ENCODE measurements at regions not wholly inside any gene's neighbourhood (a gene's known extent, or its start where the extent isn't known, plus 50 kb on each side); places are given as distances from the start of the nearest gene placed in this dataset.

DNA sequence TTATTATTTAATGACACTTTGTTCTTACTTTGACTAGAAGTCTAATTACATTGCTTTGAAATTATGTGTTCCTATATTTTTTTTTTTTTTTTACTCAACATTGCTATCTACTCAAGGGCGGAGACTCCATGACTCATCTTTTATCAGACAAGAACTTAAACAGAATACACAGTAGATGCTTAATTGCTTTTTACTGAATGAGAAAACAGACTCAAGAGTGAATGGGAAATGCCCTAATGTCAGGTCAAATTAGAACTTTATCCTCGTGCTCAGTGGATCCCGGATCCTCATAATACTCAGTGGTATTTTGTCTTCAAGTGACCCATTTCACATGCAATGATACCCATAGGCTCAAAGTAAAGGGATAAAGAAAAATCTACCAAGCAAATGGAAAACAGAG is 954.5 kb upstream of the IGFBP7 start:
- no peak overlapping the region for H3K27ac Mint-ChIP-seq
- no peak for ATAC-seq
- peaks cover 4% of the 10 kb centered on the region for H3K9me3 Mint-ChIP-seq (ENCODE audit: low read depth)
- no peaks in the 10 kb centered on the region for H3K4me1 Mint-ChIP-seq
- DNase-seq, result no peak
- H3K36me3 Mint-ChIP-seq, result no peaks in the 10 kb centered on the region
- CTCF ChIA-PET, result no interaction called here
- no peak overlapping the region for H3K4me3 Mint-ChIP-seq
- no peaks in the 10 kb centered on the region for H3K27me3 Mint-ChIP-seq

DNA sequence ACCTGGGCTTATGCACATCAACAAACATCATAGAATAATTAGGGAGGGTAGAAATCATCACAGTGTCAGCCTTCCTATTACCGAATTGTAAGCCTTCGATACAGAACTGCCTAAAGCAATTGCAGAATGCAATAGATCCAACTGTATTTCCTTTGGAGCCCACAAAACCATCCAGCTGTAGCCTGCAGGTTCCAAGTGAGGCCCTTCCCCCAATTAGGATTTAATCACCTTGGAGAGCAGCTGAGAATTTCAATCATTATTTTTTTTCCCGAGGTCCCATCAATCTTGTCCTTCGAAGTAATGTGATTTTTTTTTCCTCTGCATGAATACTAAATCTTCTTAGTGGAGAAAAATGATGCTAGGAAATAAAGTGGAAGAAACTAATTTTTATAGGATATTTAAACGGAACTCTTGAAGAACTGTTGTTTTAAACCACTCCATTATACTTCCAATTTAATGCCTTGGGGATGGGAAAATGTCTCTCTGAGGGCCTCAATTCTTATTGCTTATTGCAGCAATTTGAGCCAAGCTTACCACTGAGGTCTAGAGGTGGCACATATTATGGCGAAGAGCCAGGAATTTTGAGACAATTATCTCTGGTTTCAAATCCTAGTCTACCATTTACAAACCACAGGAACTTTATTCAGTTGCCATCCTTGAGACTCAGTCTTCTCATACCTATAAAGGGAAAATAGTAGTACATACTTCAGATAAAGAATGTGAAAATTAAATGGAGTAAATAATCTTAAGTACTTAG is 953.4 kb upstream of the IGFBP7 start:
- CTCF ChIA-PET, result no interaction called here
- no peaks in the 10 kb centered on the region for H3K27me3 Mint-ChIP-seq
- no peaks in the 10 kb centered on the region for H3K36me3 Mint-ChIP-seq
- H3K9me3 Mint-ChIP-seq (ENCODE audit: low read depth), result peaks cover 2% of the 10 kb centered on the region
- ATAC-seq (no peak), DNase-seq (no peak)
- H3K27ac Mint-ChIP-seq, result no peak overlapping the region
- H3K4me1 Mint-ChIP-seq, result no peaks in the 10 kb centered on the region
- no peak overlapping the region for H3K4me3 Mint-ChIP-seq

DNA sequence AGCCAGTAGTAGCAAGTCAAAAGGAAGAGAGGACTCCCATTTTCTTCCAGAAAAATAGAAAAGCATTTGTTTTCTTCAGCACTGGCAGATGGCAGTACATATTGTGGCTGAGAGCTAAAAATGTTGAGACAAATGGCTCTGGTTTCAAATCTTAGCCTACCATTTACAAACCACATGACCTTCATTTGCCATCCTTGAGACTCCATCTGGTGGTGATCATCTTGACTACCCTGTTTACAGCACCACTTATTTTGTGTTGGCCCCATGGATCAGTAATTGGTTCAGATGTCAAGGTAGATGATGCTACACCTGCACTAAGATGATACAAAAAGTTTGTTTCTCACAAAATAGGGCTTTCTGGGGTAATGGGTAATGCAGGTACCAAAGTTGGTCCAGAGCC is 951.8 kb upstream of the IGFBP7 start:
- CTCF ChIA-PET, result no interaction called here
- Mint-ChIP-seq H3K27ac (no peak overlapping the region), H3K27me3 (no peaks in the 10 kb centered on the region), H3K9me3 (ENCODE audit: low read depth) (peaks cover 2% of the 10 kb centered on the region), H3K36me3 (no peaks in the 10 kb centered on the region), H3K4me1 (no peaks in the 10 kb centered on the region), H3K4me3 (no peak overlapping the region)
- DNase-seq (no peak), ATAC-seq (no peak)

DNA sequence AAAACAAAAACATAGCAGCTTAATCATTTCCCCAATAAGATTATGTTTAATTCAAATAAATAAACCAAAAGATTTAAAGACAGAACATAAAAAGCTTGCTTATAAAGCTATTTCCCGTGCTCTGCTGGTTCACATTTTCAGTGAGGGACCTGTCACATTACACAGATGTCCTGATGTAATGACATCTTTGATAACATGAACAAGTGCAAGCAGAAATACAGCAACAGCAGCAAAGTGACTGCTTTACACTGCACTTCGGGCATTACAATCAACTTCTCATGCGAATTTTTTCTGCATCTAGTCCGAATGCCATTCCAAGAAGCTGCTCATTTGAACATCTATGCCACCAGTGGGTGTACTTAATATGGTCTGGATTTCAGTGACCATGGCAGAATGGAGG is 940.3 kb upstream of the IGFBP7 start:
- ATAC-seq (no peak), DNase-seq (no peak)
- H3K4me3 Mint-ChIP-seq, result no peak overlapping the region
- peaks cover 4% of the 10 kb centered on the region for H3K9me3 Mint-ChIP-seq (ENCODE audit: low read depth)
- CTCF ChIA-PET, result no interaction called here
- no peaks in the 10 kb centered on the region for H3K36me3 Mint-ChIP-seq
- H3K27me3 Mint-ChIP-seq, result no peaks in the 10 kb centered on the region
- no peak overlapping the region for H3K27ac Mint-ChIP-seq
- H3K4me1 Mint-ChIP-seq, result no peaks in the 10 kb centered on the region

DNA sequence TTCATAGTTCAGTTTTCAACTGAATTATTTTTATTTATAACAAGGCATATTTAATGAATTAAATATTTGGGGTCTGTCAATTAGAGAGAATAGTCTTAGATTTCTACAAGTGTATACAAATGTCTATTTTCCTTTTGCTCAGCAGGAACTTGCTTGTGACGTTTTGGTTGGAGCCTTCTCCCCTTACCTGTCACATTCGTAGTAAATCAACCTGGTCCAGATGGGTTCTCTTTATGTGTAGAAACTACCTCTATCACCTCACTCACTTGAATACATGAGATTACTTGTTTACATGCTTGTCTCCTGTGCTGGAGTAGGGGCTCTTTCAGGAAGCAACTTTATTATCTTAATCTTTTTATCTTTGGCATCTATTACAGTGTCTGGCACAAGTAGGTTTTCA is 938.3 kb upstream of the IGFBP7 start:
- H3K36me3 Mint-ChIP-seq, result no peaks in the 10 kb centered on the region
- no peak overlapping the region for H3K27ac Mint-ChIP-seq
- no peaks in the 10 kb centered on the region for H3K27me3 Mint-ChIP-seq
- peaks cover 5% of the 10 kb centered on the region for H3K9me3 Mint-ChIP-seq (ENCODE audit: low read depth)
- no peak overlapping the region for H3K4me3 Mint-ChIP-seq
- H3K4me1 Mint-ChIP-seq, result no peaks in the 10 kb centered on the region
- ATAC-seq (no peak), DNase-seq (no peak)
- CTCF ChIA-PET, result no interaction called here

DNA sequence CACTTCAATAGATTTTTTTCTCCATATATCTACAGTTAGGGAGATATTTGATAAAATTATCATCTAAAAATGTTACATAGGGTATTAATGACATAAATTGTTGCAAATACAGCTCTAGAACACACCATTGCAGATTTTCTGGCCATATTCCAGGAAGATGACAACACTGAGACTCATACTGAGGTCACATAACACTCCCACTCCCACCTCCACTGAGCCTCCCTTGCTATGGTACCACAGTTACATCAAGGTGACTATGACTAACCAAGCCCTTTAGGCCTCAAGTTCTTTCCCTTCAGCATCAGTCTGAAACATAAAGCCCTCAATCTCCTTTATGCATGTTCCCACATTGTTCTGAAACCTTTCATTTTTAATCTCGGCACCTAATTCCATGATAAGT is 932.0 kb upstream of the IGFBP7 start:
- no peaks in the 10 kb centered on the region for H3K27me3 Mint-ChIP-seq
- no peak for ATAC-seq
- DNase-seq, result no peak
- H3K27ac Mint-ChIP-seq, result no peak overlapping the region
- H3K9me3 Mint-ChIP-seq (ENCODE audit: low read depth), result peaks cover 5% of the 10 kb centered on the region
- no peaks in the 10 kb centered on the region for H3K4me1 Mint-ChIP-seq
- CTCF ChIA-PET, result no interaction called here
- H3K4me3 Mint-ChIP-seq, result no peak overlapping the region
- no peaks in the 10 kb centered on the region for H3K36me3 Mint-ChIP-seq

DNA sequence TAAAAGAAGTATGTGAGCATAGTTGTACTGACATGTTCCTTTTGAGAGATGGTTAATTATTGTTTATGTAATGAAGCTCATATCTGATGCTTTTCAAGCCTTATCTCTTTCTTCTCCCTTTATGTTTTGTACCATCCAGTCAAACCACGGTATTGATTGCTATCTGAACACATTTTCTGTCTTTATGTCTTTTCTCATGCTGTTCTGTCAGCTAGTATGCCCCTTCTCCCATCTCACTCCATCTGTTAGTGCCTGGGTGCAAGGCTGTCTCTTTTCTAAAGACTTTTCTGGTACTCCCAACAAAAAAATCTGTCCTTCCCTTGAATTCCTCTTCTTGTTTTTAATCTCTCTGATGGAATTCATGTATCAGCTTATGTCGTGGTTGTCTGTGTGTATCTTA is 883.8 kb upstream of the IGFBP7 start:
- peaks cover 4% of the 10 kb centered on the region for H3K9me3 Mint-ChIP-seq (ENCODE audit: low read depth)
- ATAC-seq (no peak), DNase-seq (no peak)
- CTCF ChIA-PET, result no interaction called here
- no peaks in the 10 kb centered on the region for H3K36me3 Mint-ChIP-seq
- H3K4me1 Mint-ChIP-seq, result no peaks in the 10 kb centered on the region
- no peak overlapping the region for H3K4me3 Mint-ChIP-seq
- no peaks in the 10 kb centered on the region for H3K27me3 Mint-ChIP-seq
- H3K27ac Mint-ChIP-seq, result no peak overlapping the region

DNA sequence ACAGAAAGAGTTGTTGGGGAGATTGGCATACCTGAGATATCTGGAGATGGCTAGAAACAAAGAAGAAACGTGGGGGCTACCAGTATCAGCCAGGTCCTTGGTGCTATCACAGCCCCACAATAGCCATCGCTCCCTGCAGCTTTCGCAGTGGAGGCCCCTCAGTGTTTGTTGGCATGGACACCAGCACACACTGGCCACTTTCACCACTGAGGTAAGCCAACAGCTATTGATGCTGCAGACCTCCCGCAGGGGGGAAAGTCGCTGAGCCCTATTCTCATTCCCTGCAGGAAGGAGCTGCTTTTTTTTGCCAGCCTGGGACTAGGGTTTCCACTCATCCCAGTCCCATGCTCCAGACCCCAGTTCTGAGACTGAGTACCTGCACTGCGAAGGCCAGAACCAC is 879.2 kb upstream of the IGFBP7 start:
- peaks cover 6% of the 10 kb centered on the region for H3K9me3 Mint-ChIP-seq (ENCODE audit: low read depth)
- no peaks in the 10 kb centered on the region for H3K36me3 Mint-ChIP-seq
- no peaks in the 10 kb centered on the region for H3K4me1 Mint-ChIP-seq
- ATAC-seq, result no peak
- DNase-seq, result no peak
- CTCF ChIA-PET, result no interaction called here
- no peak overlapping the region for H3K27ac Mint-ChIP-seq
- H3K4me3 Mint-ChIP-seq, result no peak overlapping the region
- no peaks in the 10 kb centered on the region for H3K27me3 Mint-ChIP-seq

DNA sequence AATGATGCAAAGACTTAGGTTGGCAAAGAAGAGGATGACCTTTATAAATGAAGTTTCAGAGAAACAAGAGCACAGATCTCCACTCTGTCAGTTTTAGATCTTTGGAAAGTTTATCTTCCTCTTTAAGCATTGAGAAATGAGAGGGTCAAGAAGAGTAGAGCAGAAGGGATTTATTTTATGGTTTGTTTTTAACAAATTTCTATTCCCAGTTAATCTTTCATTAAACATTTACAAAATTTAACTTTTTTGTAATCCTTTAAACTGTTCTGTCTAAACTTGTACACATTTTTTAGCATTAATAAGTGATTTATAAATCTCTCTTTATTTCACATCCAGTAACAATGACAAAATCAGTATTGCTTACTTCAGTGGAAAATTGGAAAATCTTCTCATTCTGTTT is 875.0 kb upstream of the IGFBP7 start:
- no peaks in the 10 kb centered on the region for H3K27me3 Mint-ChIP-seq
- H3K4me3 Mint-ChIP-seq, result no peak overlapping the region
- DNase-seq (no peak), ATAC-seq (no peak)
- no peaks in the 10 kb centered on the region for H3K36me3 Mint-ChIP-seq
- peaks cover 6% of the 10 kb centered on the region for H3K9me3 Mint-ChIP-seq (ENCODE audit: low read depth)
- CTCF ChIA-PET, result no interaction called here
- no peaks in the 10 kb centered on the region for H3K4me1 Mint-ChIP-seq
- H3K27ac Mint-ChIP-seq, result no peak overlapping the region

DNA sequence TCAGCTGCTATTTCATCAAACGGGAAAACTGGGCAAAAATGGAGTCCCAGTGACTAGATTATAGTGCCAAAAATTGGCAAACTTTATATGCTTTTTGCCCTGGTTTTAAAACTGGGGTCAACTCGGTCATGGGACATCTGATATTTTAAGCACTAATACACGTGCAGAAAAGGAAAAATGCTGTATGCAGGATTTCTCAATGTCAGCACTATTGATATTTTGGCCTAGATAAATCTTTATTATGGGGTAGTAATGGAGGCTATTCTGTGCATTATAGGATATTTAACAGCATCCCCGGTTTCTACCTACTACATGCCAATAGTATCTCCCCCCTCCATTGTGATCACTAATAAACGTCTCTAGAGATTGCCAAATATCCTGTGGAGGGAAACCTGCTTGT is 870.9 kb upstream of the IGFBP7 start:
- H3K4me3 Mint-ChIP-seq, result no peak overlapping the region
- CTCF ChIA-PET, result no interaction called here
- DNase-seq, result no peak
- no peak for ATAC-seq
- H3K27me3 Mint-ChIP-seq, result no peaks in the 10 kb centered on the region
- no peaks in the 10 kb centered on the region for H3K4me1 Mint-ChIP-seq
- H3K9me3 Mint-ChIP-seq (ENCODE audit: low read depth), result peaks cover 6% of the 10 kb centered on the region
- H3K27ac Mint-ChIP-seq, result no peak overlapping the region
- no peaks in the 10 kb centered on the region for H3K36me3 Mint-ChIP-seq

DNA sequence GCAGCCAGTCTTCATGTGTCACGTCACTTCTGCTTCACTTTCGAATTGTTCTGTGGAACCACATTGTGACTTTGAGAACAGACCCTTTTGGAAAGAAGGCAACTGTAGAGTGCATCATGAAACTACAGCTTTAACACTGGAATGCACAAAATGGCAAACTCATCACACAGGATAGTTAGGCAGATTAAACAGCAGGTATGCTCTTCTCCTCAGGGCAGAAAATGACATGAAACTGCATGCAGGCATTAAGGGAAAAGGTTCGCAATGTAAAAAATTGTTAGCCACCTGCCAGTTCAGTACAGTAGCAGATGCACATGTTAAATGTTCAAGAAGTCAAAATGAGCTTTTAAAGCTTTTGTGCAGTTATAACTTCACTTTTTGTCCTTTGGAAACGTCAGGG is 864.6 kb upstream of the IGFBP7 start:
- Mint-ChIP-seq H3K27me3 (no peaks in the 10 kb centered on the region), H3K27ac (no peak overlapping the region), H3K4me1 (no peaks in the 10 kb centered on the region), H3K36me3 (no peaks in the 10 kb centered on the region), H3K9me3 (ENCODE audit: low read depth) (peaks cover 13% of the 10 kb centered on the region), H3K4me3 (no peak overlapping the region)
- DNase-seq (no peak), ATAC-seq (no peak)
- CTCF ChIA-PET, result no interaction called here

DNA sequence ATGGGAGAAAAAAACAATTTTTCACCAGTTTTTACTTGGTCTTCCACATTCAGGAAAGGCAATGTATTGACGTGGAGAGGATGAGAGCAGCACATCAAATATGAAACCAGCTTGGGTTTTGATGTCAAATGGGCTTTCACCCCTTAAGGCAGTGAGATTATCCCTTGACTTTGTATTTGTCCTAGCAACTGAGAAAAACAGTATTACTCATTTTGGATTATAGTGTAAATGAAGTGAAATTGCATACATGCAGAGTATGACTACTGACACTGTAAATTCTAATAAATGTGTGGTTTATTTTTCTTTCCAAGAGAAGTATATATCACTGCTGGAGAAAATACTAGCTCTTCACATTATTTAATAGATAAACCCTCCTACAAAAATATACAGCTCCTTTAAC is 863.6 kb upstream of the IGFBP7 start:
- CTCF ChIA-PET, result no interaction called here
- Mint-ChIP-seq H3K4me3 (no peak overlapping the region), H3K36me3 (no peaks in the 10 kb centered on the region), H3K4me1 (no peaks in the 10 kb centered on the region), H3K27ac (no peak overlapping the region), H3K27me3 (no peaks in the 10 kb centered on the region), H3K9me3 (ENCODE audit: low read depth) (peaks cover 7% of the 10 kb centered on the region)
- DNase-seq (no peak), ATAC-seq (no peak)

DNA sequence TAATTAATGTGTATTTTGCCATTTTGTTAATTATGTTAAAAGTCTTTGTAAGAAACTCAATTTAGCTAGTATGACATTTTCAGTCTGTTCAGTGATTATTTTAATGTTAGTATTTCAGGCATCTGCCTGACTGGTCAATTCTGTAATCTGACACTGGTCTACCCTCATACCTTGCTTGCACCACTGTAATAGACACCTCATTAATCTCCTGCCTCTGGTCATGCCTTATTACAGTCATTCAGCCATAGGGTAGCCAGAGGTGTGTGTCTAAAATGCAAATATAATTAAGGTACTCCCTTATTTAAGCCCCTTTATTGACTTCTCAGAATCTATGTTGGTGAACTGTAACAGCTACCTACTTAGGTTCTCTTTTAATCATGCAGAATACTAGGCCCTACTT is 861.1 kb upstream of the IGFBP7 start:
- no peaks in the 10 kb centered on the region for H3K4me1 Mint-ChIP-seq
- DNase-seq (no peak), ATAC-seq (no peak)
- no peak overlapping the region for H3K27ac Mint-ChIP-seq
- no peaks in the 10 kb centered on the region for H3K36me3 Mint-ChIP-seq
- peaks cover 19% of the 10 kb centered on the region for H3K9me3 Mint-ChIP-seq (ENCODE audit: low read depth)
- CTCF ChIA-PET, result no interaction called here
- no peaks in the 10 kb centered on the region for H3K27me3 Mint-ChIP-seq
- no peak overlapping the region for H3K4me3 Mint-ChIP-seq

DNA sequence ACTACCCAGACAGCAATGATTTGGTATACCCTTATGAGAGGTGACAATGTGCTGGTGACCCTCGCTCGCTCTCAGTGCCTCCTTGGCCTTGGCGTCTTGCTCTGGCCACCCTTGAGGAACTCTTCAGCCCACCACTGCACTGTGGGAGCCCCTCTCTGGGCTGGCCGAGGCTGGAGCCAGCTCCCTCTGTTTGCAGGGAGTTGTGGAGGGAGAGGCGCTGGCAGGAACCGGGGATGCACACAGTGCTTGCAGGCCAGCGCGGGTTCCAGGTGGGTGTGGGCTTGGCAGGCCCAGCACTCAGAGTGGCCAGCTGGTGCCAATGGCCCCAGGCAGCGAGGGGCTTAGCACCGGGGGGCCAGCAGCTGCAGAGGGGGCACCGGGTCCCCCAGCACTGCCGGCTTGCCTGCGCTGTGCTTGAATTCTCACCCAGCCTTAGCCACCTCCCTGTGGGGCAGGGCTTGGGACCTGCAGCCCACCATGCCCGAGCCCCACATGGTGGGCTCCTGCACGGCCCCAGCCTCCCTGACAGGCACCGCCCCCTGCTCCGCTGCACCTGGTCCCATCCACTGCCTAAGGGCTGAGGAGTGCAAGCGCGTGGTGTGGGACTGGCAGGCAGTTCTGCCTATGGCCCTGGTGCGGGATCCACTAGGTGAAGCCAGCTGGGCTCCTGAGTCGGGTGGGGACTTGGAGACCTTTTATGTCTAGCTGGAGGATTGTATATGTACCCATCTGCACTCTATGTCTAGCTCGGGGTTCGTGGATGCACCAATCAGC is 857.0 kb upstream of the IGFBP7 start:
- H3K36me3 Mint-ChIP-seq, result no peaks in the 10 kb centered on the region
- no peaks in the 10 kb centered on the region for H3K4me1 Mint-ChIP-seq
- H3K9me3 Mint-ChIP-seq (ENCODE audit: low read depth), result peaks cover 14% of the 10 kb centered on the region
- ATAC-seq, result no peak
- H3K4me3 Mint-ChIP-seq, result no peak overlapping the region
- H3K27ac Mint-ChIP-seq, result no peak overlapping the region
- DNase-seq, result no peak
- CTCF ChIA-PET, result no interaction called here
- H3K27me3 Mint-ChIP-seq, result no peaks in the 10 kb centered on the region
